SK-MEL-5 (cell line): ENCODE measurements at regions not wholly inside any gene's neighbourhood (a gene's known extent, or its start where the extent isn't known, plus 50 kb on each side); places are given as distances from the start of the nearest gene placed in this dataset.
"Not testable (repeated sequence)": the region's sequence is repeated elsewhere in the genome, so short reads cannot be mapped to it uniquely, and the experiment has no call there.

Experiments
- DNase-seq: peaks from one replicate; pipeline ENCODE4 v3.0.0-alpha.2; 2016; ENCODE audit warnings: low read depth, low spot score
- in situ Hi-C: cut with HindIII; loops from 2 replicates; pipeline ENCODE4 v1.10.0; 2016; ENCODE audit warnings: low sequenced_read_pairs, high pct_unique_total_duplicates, low pct_unique_long_range_greater_than_20kb

- DNase-seq, in situ Hi-C loops: not testable (repeated sequence)
These were observed 147.4 kb downstream of the NPIPB11 start for GRCh38 chr16:29258946-29259634.

DNA sequence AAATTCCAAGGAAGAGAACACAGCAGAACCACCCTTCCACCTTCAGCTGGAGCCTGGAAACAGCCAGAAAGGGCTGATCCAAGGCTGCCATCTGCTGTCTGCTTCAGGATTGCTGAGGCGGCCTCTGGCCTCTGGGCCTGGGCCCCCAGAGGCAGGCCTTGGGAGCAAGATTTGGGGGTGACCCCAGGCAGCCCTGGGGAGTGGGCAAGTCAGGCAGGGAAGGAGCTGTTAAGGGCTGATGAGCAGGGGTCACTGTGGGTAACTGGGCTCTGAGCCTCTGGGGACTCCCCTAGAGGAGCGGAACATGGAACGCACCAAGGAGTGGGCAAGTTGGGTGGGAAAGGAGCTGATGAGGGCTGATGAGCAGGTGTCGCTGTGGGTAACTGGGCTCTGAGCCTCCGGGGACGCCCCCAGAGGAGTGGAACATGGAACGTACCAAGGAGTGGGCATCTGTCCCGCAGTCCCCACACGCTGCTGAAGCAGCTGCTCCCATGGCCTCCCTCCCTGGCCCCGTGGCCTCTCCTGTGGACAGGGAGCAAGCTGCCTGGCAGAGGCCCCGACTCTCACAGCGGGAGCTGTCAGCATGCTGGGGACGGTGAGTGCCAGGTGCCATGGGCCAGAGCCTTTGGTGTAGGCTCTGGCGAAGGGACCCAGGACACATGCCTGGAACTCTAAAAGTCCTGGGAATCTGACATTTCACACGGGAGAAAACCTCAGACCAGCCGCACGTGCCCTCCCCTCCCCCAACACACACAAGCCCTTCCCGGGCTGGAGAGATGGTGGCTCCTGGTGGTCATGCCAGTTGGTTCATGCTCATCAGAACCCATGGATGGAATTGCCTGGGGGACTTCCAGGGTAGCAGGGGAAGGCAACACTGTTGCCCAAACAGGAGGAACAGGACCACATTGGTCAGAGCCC lies 148.8 kb downstream of the NPIPB11 start:
- in situ Hi-C loops, result not testable (repeated sequence)
- DNase-seq, result peak; percentile 30

DNA sequence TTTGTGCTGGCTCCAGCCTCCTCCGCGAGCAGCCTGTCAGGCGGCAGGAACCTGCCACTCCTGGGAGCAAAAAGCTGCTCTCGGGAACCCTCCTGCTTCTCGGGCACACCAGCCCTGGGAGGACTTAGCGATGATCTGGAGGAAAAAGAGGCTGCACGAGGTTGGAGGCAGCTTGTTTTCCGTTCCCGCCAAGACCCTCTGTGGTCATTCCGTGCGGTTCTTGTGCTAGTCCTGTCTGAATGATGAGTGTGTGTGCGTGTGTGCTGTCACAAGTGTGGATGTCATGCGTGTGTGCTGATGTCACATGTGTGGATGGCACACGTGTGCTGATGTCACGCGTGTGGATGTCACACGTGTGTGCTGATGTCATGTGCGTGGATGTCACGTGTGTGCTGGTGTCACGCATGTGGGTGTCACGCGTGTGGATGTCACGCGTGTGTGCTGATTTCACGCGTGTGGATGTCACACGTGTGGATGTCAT lies 150.0 kb downstream of the NPIPB11 start:
- in situ Hi-C loops, result no loop called here
- no peak for DNase-seq

GRCh38 chr16:29255957-29256356 lies 150.6 kb downstream of the NPIPB11 start:
- DNase-seq, in situ Hi-C loops: not testable (repeated sequence)

DNA sequence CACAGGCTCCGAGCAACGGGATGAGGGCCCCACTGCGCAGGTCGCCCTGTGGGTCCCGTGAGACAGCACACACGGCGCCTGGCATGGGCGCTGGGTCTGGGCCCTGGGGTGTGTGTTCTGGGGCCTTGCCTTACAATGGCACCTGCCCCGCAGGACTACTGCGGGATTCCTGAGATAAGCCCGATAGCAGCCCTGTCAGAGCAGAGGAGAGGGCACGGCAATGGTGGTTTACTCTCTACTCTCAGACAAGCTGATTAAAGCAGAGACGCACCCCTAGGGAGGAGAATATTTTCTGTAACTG lies 151.1 kb downstream of the NPIPB11 start:
- in situ Hi-C loops, result not testable (repeated sequence)

GRCh38 chr16:29254676-29255495 lies 151.6 kb downstream of the NPIPB11 start:
- in situ Hi-C loops, result no loop called here
- no peak for DNase-seq

More for the DNA sequence above, 151.1 kb downstream of the NPIPB11 start:
- not testable (repeated sequence) for DNase-seq

DNA sequence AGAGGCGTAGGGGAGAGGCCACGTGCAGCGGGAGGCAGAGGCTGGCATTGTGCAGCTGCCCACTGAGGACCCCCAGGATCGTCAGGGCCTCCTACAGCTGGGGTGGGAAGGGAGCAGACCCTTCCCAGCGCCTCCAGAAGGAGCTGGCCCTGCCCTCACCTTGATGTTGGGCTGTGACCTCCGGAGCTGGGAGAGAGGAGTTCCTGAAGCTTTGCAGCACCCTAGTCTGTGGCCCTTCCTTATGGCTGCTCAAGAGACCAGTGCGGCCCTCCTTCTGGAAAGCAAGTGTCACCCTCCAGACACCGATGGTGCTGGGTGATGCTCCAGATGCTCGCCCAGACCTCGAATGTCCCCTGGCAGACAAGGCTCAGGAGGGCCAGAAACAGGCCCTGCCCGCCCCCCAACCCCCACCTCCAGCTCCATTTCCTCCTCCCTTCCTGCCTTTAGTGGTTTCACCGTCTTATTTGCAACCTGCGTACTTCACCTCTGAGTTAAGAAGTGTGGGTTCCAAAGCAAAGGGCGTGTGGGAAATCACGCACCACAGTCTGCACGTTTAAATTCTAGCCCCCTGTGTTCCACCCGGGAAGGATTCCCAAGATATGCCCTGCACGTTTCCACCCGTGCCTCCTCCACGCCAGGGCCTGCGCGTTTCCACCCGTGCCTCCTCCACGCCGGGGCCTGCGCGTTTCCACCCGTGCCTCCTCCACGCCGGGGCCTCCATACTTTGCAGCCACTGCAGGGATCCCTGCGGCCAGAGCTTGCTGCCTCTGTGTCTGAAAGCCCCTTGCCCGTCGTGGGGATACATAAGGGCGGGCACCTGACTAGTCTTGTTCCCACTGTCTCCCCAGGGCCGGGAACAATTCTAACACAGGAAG lies 152.6 kb downstream of the NPIPB11 start:
- DNase-seq, in situ Hi-C loops: not testable (repeated sequence)

DNA sequence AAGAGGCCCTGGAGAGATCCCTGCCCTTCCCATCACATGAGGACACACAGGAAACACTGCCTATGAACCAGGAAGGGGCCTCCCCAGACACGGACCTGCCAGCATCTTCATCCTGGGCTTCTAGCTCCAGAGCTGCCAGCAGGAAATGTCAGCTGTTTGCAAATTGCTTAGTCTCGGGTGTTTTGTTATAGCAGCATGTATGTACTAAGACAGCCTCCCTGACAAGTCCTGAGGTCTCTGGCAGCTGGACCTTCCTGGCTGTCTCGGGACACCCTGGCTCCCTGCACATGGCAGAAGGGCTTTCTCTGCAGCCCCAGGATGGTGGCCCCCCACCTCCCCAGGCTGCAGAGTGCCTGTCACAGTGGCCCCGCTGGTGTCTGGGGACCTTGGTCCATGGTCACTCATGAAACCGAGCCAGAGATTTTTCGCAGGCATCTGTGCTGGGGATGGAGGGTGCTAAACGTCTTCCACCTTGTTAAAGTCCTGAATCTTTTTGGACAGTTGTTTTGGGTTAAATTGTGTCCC lies 153.4 kb downstream of the NPIPB11 start:
- in situ Hi-C loops, DNase-seq: not testable (repeated sequence)

- in situ Hi-C loops, DNase-seq: not testable (repeated sequence)
These were observed 154.2 kb downstream of the NPIPB11 start for GRCh38 chr16:29252311-29252710.

DNA sequence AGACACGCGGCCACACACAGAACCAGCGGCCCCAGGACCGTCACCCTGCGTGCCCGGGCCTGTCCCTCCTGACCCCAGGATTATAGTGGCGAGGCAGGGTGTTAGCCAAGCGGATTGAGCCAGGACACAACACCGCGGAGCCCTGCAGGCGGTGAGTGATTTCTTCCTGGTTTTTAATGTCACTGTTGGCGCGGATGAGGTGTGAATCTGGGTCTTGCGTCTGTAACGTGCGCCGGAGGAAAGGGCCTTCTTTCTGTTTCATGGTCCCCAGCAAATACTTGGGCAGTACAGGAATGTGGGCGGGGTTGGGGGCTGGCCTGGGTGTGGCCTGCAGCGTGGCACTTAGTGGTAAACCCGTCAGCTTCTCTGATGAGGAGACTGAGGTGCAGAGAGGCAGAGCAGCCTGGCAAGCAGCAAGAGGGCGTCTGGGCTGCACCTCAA lies 154.9 kb downstream of the NPIPB11 start:
- in situ Hi-C loops, DNase-seq: not testable (repeated sequence)

DNA sequence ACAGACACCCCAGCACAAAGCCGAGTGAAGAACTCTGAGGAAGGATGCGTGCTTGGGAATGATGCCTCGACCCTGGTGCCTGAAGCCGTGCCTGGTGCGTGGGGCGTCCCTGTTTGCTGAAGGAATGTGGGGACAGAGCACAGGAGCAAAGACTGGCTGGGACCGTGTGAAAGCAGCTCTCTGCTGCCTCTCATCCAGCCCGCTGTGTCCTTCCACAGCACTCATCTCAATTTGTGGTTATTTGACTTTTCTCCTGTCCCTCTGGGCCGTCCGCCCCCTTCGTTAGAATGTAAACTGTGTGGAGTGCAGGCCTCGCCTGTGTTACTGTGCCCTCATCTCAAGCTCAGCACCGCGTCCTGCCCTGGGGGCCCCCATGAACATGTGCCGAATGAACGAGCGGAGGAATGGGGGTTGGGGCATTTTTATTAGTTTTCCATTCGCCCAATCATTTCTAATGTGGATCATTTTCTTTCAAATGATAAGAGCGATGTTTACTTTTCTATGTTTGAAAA lies 155.5 kb downstream of the NPIPB11 start:
- not testable (repeated sequence) for DNase-seq

DNA sequence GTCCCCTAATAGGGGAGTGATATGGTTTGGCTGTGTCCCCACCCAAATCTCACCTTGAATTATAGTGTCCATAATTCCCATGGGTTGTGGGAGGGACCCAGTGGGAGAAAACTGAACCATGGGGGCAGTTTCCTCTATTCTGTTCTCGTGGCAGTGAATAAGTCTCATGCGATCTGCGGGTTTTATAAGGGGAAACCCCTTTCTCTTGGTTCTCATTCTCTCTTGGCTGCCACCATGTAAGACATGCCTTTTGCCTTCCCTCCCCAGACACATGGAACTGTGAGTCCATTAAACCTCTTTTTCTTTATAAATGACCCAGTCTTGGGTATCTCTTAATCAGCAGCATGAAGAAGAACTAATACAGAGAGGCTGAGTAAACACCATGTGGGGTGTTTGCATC lies 156.0 kb downstream of the NPIPB11 start:
- in situ Hi-C loops, DNase-seq: not testable (repeated sequence)

More for the DNA sequence above, 155.5 kb downstream of the NPIPB11 start:
- in situ Hi-C loops, result not testable (repeated sequence)

GRCh38 chr16:29248940-29249318 lies 157.6 kb downstream of the NPIPB11 start:
- DNase-seq, in situ Hi-C loops: not testable (repeated sequence)

- in situ Hi-C loops, DNase-seq: not testable (repeated sequence)
These were observed 158.1 kb downstream of the NPIPB11 start for GRCh38 chr16:29248306-29248939.

GRCh38 chr16:29246091-29246490 lies 160.4 kb downstream of the NPIPB11 start:
- in situ Hi-C loops, result not testable (repeated sequence)

GRCh38 chr16:29237971-29238370 lies 168.5 kb downstream of the NPIPB11 start:
- no peak for DNase-seq
- in situ Hi-C loops, result no loop called here

More at GRCh38 chr16:29246091-29246490, 160.4 kb downstream of the NPIPB11 start:
- DNase-seq, result not testable (repeated sequence)
